ENCODE measurements at regions not wholly inside any gene's neighbourhood (a gene's known extent, or its start where the extent isn't known, plus 50 kb on each side); places are given as distances from the start of the nearest gene placed in this dataset.

- Histone ChIP-seq H3K9me2 (replicated peaks; ENCODE audit: insufficient read depth, low read length) (no peaks in the 10 kb centered on the region), H4K20me1 (ENCODE audit: low read depth, low read length) (no peaks in the 10 kb centered on the region), H3K9me3 (ENCODE audit: insufficient read depth, low read length) (no peaks in the 10 kb centered on the region), H2AFZ (ENCODE audit: low read depth, low read length, severe bottlenecking) (no peak overlapping the region), H3K9ac (ENCODE audit: low read length) (no peak overlapping the region), H3K36me3 (ENCODE audit: low read length) (no peaks in the 10 kb centered on the region), H3K4me3 (ENCODE audit: insufficient read depth, low read length, poor library complexity, severe bottlenecking) (no peak overlapping the region), H3K27ac (ENCODE audit: low read depth, low read length) (no peak overlapping the region), H3F3A (ENCODE audit: insufficient read depth) (no peaks in the 10 kb centered on the region), H3K79me2 (ENCODE audit: insufficient read depth, low read length) (no peaks in the 10 kb centered on the region), H3K4me2 (ENCODE audit: low read depth, low read length, poor library complexity, severe bottlenecking) (no peak overlapping the region), H3K27me3 (ENCODE audit: low read length) (no peaks in the 10 kb centered on the region)
- no peak for TF ChIP-seq EZH2phosphoT487 (conservative IDR thresholded peaks at IDR 0.05; ENCODE audit: low read length)
- no peak for TF ChIP-seq CTCF (IDR thresholded peaks at IDR 0.05; ENCODE audit: insufficient read depth, low read length, poor library complexity, severe bottlenecking)
Measured at GRCh38 chr6:139514819-139515218, 140.4 kb upstream of the CITED2 start.

- no peaks in the 10 kb centered on the region for H3F3A ChIP-seq (ENCODE audit: insufficient read depth)
- no peaks in the 10 kb centered on the region for H4K20me1 ChIP-seq (ENCODE audit: low read depth, low read length)
- no peak overlapping the region for H3K27ac ChIP-seq (ENCODE audit: low read depth, low read length)
- H3K9ac ChIP-seq (ENCODE audit: low read length) = no peak overlapping the region
- H3K9me3 ChIP-seq (ENCODE audit: insufficient read depth, low read length) = no peaks in the 10 kb centered on the region
- H3K4me3 ChIP-seq (ENCODE audit: insufficient read depth, low read length, poor library complexity, severe bottlenecking) = no peak overlapping the region
- no peaks in the 10 kb centered on the region for H3K79me2 ChIP-seq (ENCODE audit: insufficient read depth, low read length)
- no peaks in the 10 kb centered on the region for H3K9me2 ChIP-seq (replicated peaks; ENCODE audit: insufficient read depth, low read length)
- H3K36me3 ChIP-seq (ENCODE audit: low read length) = no peaks in the 10 kb centered on the region
- H2AFZ ChIP-seq (ENCODE audit: low read depth, low read length, severe bottlenecking) = no peak overlapping the region
- no peak overlapping the region for H3K4me2 ChIP-seq (ENCODE audit: low read depth, low read length, poor library complexity, severe bottlenecking)
- H3K27me3 ChIP-seq (ENCODE audit: low read length) = no peaks in the 10 kb centered on the region
- TF ChIP-seq CTCF (IDR thresholded peaks at IDR 0.05; ENCODE audit: insufficient read depth, low read length, poor library complexity, severe bottlenecking) = no peak
Measured at GRCh38 chr6:139510040-139510790, 135.8 kb upstream of the CITED2 start.

GRCh38 chr6:139509167-139509566 is 134.7 kb upstream of the CITED2 start:
- Histone ChIP-seq H3K79me2 (ENCODE audit: insufficient read depth, low read length) (no peaks in the 10 kb centered on the region), H3K9me3 (ENCODE audit: insufficient read depth, low read length) (no peaks in the 10 kb centered on the region), H3F3A (ENCODE audit: insufficient read depth) (no peaks in the 10 kb centered on the region), H2AFZ (ENCODE audit: low read depth, low read length, severe bottlenecking) (no peak overlapping the region), H3K27me3 (ENCODE audit: low read length) (no peaks in the 10 kb centered on the region), H3K4me2 (ENCODE audit: low read depth, low read length, poor library complexity, severe bottlenecking) (no peak overlapping the region), H4K20me1 (ENCODE audit: low read depth, low read length) (no peaks in the 10 kb centered on the region), H3K27ac (ENCODE audit: low read depth, low read length) (no peak overlapping the region), H3K9ac (ENCODE audit: low read length) (no peak overlapping the region), H3K36me3 (ENCODE audit: low read length) (no peaks in the 10 kb centered on the region), H3K4me3 (ENCODE audit: insufficient read depth, low read length, poor library complexity, severe bottlenecking) (no peak overlapping the region), H3K9me2 (replicated peaks; ENCODE audit: insufficient read depth, low read length) (no peaks in the 10 kb centered on the region)
- TF ChIP-seq CTCF (IDR thresholded peaks at IDR 0.05; ENCODE audit: insufficient read depth, low read length, poor library complexity, severe bottlenecking) = no peak
- TF ChIP-seq EZH2phosphoT487 (conservative IDR thresholded peaks at IDR 0.05; ENCODE audit: low read length) = no peak
